Lower leg skin (tissue), 3 donors: ENCODE measurements at regions not wholly inside any gene's neighbourhood (a gene's known extent, or its start where the extent isn't known, plus 50 kb on each side); places are given as distances from the start of the nearest gene placed in this dataset.

Source experiments
- CTCF ChIP-seq, 3 donors: fragments of 450-650 bp; IDR thresholded peaks; one replicate each; pipeline ENCODE4 v1.5.1; 2016; ENCODE audit warnings: antibody characterized with exemption in 3 of 3, mild to moderate bottlenecking in 3 of 3, moderate library complexity in 2 of 3
- POLR2A ChIP-seq, 2 donors: fragments of 450-650 bp; IDR thresholded peaks; one replicate each; pipeline ENCODE4 v1.6.1; 2016 to 2017; ENCODE audit warnings: antibody characterized with exemption in 2 of 2, mild to moderate bottlenecking in 1 of 2, moderate library complexity in 1 of 2

GRCh38 chr5:6819521-6819920, 106.3 kb downstream of the TENT4A start:
- no peak for TF ChIP-seq CTCF (IDR thresholded peaks at IDR 0.05)
- TF ChIP-seq POLR2A (IDR thresholded peaks at IDR 0.05), result no peak
